ENCODE measurements at regions not wholly inside any gene's neighbourhood (a gene's known extent, or its start where the extent isn't known, plus 50 kb on each side); places are given as distances from the start of the nearest gene placed in this dataset.

GRCh38 chr4:115491686-115492085 is 378.3 kb upstream of the NDST4 start:
- TF ChIP-seq CTCF (conservative IDR thresholded peaks at IDR 0.05 in 1 of 2, IDR thresholded peaks at IDR 0.05 in 1 of 2; ENCODE audit: low read depth in 1 of 2, low read length in 2 of 2): no peak
- no peak for TF ChIP-seq EZH2 (IDR thresholded peaks at IDR 0.05; ENCODE audit: low read length, missing control alignments)
